Activated naive CD4-positive, alpha-beta T cell treated with anti-CD3 and anti-CD28 coated beads, Interleukin-2, amount 10 ng/mL, durations not matched to agents 7 days and 5 days (primary cell): ENCODE measurements at regions not wholly inside any gene's neighbourhood (a gene's known extent, or its start where the extent isn't known, plus 50 kb on each side); places are given as distances from the start of the nearest gene placed in this dataset.

Experiments used
- CTCF ChIA-PET: fragments of 350-600 bp; sonication (Branson Sonifier 250); formaldehyde crosslinking; loops from one replicate; lab custom pipeline; 2021; ENCODE audit warnings: antibody characterized with exemption; lab: Charles Lee
- DNase-seq: peaks from one replicate; pipeline ENCODE4 v3.0.0-alpha.2; 2020
- H3K27ac Mint-ChIP-seq: one replicate; pipeline ENCODE4 v1.8.0; 2021; ENCODE audit warnings: mild to moderate bottlenecking, moderate library complexity, mixed read lengths
- H3K27me3 Mint-ChIP-seq: one replicate; pipeline ENCODE4 v1.8.0; 2021; ENCODE audit warnings: mild to moderate bottlenecking, mixed read lengths
- H3K36me3 Mint-ChIP-seq: one replicate; pipeline ENCODE4 v1.8.0; 2021; ENCODE audit warnings: mixed read lengths
- H3K4me1 Mint-ChIP-seq: one replicate; pipeline ENCODE4 v1.8.0; 2021; ENCODE audit warnings: mixed read lengths
- H3K4me3 Mint-ChIP-seq: one replicate; pipeline ENCODE4 v1.8.0; 2021; ENCODE audit warnings: mild to moderate bottlenecking, moderate library complexity, mixed read lengths
- H3K9me3 Mint-ChIP-seq: one replicate; pipeline ENCODE4 v1.8.0; 2021; ENCODE audit warnings: mixed read lengths

DNA sequence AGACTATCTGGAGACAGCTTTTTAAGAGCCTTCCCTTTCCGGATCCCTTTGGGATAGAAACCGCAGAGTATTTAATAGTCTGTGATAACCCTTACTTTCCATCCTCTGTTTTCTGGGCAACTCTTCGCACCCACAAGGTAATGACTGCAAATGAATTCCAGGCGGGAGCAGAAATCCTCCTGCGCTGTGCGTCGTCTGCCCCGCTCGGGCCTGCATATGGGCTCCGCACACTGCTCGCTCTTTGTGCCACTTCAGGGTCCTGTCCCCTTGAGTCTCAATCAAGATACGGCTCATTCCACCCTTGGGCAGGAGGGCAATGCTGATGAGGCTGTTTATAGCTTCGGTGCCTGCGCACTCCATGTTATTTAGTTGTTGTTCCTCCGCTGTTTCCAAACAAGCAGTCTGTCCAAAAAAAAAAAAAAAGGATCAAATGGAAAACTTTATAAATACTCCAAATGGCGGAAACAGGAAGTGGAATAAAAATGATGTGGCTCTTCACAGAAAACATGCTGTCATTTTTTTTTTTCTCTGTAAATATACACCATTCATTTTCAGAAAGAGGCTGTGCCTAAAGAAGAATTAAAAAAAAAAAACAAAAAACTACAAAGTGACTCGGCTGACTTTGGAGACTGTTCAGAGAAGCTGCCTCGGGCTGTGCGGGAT is 169.6 kb upstream of the GMDS start:
- Mint-ChIP-seq H3K27me3 (peaks cover 4% of the 10 kb centered on the region), H3K27ac (no peak overlapping the region), H3K4me1 (no peaks in the 10 kb centered on the region), H3K36me3 (no peaks in the 10 kb centered on the region), H3K9me3 (no peaks in the 10 kb centered on the region), H3K4me3 (no peak overlapping the region)
- DNase-seq = no peak
- CTCF ChIA-PET = no interaction called here

DNA sequence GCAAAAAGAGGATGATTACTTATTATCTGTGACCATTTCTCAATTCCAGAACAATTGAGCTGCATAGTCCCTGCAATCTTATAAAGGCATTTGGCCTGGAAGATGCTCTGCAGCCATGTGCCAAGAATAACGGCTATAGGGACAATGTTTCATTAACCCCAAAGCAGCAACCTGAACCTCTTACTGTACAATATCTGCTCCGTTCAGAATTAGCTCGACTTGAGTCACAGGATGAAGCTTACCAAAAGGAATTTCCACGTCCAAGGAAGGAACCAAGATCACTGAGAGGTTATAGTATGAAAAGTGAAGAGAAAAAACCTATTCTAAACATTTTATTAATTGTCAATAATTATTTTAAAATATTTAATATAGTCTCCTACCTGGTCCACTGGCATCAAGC is 167.3 kb upstream of the GMDS start:
- CTCF ChIA-PET = no interaction called here
- Mint-ChIP-seq H3K27ac (no peak overlapping the region), H3K9me3 (no peaks in the 10 kb centered on the region), H3K27me3 (peaks cover 4% of the 10 kb centered on the region), H3K36me3 (no peaks in the 10 kb centered on the region), H3K4me3 (no peak overlapping the region), H3K4me1 (no peaks in the 10 kb centered on the region)
- DNase-seq = no peak

GRCh38 chr6:2410656-2411380 is 165.4 kb upstream of the GMDS start:
- Mint-ChIP-seq H3K4me1 (no peaks in the 10 kb centered on the region), H3K9me3 (no peaks in the 10 kb centered on the region), H3K4me3 (no peak overlapping the region), H3K36me3 (no peaks in the 10 kb centered on the region), H3K27ac (no peak overlapping the region), H3K27me3 (no peaks in the 10 kb centered on the region)
- CTCF ChIA-PET = no interaction called here
- no peak for DNase-seq

DNA sequence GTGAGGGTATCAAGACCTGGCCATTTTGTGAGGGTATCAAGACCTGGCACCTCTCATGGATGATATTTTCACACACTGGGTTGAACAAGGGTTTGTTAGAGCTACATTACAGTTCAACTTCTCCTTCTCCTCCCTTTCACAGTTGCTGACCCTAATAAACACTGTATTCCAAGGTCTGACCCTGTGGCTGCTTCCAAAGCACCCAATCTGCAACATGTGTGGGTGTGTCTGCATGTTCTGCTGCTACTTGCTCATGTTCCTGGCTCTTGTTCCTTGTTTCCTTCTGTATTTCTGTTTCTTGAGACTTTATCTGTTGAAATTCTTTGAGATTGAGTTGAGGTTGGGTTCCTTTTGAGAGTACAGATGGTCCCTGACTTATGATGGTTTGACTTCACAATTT is 162.1 kb upstream of the GMDS start:
- no peak overlapping the region for H3K27ac Mint-ChIP-seq
- H3K9me3 Mint-ChIP-seq = no peaks in the 10 kb centered on the region
- no peaks in the 10 kb centered on the region for H3K27me3 Mint-ChIP-seq
- no peaks in the 10 kb centered on the region for H3K36me3 Mint-ChIP-seq
- H3K4me3 Mint-ChIP-seq = no peak overlapping the region
- CTCF ChIA-PET = no interaction called here
- no peaks in the 10 kb centered on the region for H3K4me1 Mint-ChIP-seq
- DNase-seq = no peak

DNA sequence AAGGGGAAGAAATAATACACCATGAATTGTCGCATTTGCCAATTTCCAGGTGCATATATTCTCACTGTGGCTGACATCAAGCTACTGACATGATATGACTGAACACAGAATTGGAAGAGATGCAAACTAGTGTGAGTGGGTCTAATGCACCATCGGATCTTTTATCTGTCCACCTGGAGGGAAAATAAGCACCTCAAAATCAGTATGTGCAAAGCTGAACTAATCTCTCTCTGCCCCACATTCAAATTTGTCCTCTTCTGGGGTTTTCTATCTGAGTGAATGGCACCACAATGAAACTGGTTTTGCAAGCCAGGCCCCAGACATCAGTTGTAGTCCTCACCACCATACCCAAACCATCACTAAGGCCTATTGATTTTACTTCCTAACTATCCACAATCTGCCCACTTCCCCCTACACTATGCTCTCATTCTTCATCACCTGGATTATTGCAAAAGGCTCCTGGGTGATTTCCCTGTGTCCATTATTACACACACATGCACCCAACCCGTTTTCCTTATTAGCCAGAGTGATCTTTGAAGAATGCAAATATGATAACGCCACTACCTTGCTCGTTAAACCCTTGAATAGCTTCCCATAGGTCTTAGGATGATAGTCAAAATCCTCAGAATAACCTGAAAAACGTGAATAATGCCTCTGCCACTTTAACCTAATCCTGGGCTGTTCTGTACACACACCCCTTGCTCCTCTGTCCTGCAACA is 159.0 kb upstream of the GMDS start:
- CTCF ChIA-PET = no interaction called here
- DNase-seq = no peak
- no peak overlapping the region for H3K4me3 Mint-ChIP-seq

DNA sequence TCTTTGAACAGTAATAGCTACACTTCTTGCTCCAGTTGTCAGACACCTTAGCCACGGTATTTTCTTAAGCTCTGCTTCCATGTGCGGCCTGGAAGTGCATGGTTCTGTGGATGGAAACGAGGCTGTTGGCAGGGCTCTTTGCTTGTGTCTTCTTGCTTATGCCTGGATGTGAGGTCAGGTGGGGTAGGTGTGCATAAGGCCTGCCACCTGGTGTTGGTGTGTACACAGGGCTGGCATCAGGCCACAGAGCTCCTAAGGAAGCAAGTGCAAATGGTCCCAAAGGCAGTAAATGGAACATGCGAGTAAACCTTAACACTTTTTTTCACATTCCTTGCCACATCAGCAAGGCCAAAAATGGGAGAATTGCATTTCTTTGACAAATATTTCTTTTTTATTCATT is 158.1 kb upstream of the GMDS start:
- no peak for DNase-seq
- H3K4me1 Mint-ChIP-seq = no peaks in the 10 kb centered on the region
- H3K9me3 Mint-ChIP-seq = no peaks in the 10 kb centered on the region
- H3K27me3 Mint-ChIP-seq = no peaks in the 10 kb centered on the region
- H3K27ac Mint-ChIP-seq = no peak overlapping the region
- no peaks in the 10 kb centered on the region for H3K36me3 Mint-ChIP-seq
- CTCF ChIA-PET = no interaction called here
- H3K4me3 Mint-ChIP-seq = no peak overlapping the region

More for the DNA sequence above, 159.0 kb upstream of the GMDS start:
- H3K27ac Mint-ChIP-seq = no peak overlapping the region
- H3K4me1 Mint-ChIP-seq = no peaks in the 10 kb centered on the region
- no peaks in the 10 kb centered on the region for H3K27me3 Mint-ChIP-seq
- no peaks in the 10 kb centered on the region for H3K36me3 Mint-ChIP-seq
- no peaks in the 10 kb centered on the region for H3K9me3 Mint-ChIP-seq

GRCh38 chr6:2396846-2397630 is 151.6 kb upstream of the GMDS start:
- no peaks in the 10 kb centered on the region for H3K27me3 Mint-ChIP-seq
- H3K36me3 Mint-ChIP-seq = no peaks in the 10 kb centered on the region
- no peaks in the 10 kb centered on the region for H3K4me1 Mint-ChIP-seq
- no peaks in the 10 kb centered on the region for H3K9me3 Mint-ChIP-seq
- H3K27ac Mint-ChIP-seq = no peak overlapping the region
- DNase-seq = no peak
- H3K4me3 Mint-ChIP-seq = no peak overlapping the region
- CTCF ChIA-PET = no interaction called here

GRCh38 chr6:2396042-2396657 is 150.7 kb upstream of the GMDS start:
- no peak overlapping the region for H3K27ac Mint-ChIP-seq
- no peaks in the 10 kb centered on the region for H3K4me1 Mint-ChIP-seq
- CTCF ChIA-PET = no interaction called here
- no peaks in the 10 kb centered on the region for H3K27me3 Mint-ChIP-seq
- no peaks in the 10 kb centered on the region for H3K36me3 Mint-ChIP-seq
- H3K9me3 Mint-ChIP-seq = no peaks in the 10 kb centered on the region
- no peak for DNase-seq
- no peak overlapping the region for H3K4me3 Mint-ChIP-seq

GRCh38 chr6:2388554-2389324 is 143.3 kb upstream of the GMDS start:
- CTCF ChIA-PET = no interaction called here
- H3K27ac Mint-ChIP-seq = no peak overlapping the region
- DNase-seq = no peak
- H3K4me1 Mint-ChIP-seq = no peaks in the 10 kb centered on the region
- H3K36me3 Mint-ChIP-seq = no peaks in the 10 kb centered on the region
- H3K27me3 Mint-ChIP-seq = no peaks in the 10 kb centered on the region
- no peaks in the 10 kb centered on the region for H3K9me3 Mint-ChIP-seq
- no peak overlapping the region for H3K4me3 Mint-ChIP-seq

DNA sequence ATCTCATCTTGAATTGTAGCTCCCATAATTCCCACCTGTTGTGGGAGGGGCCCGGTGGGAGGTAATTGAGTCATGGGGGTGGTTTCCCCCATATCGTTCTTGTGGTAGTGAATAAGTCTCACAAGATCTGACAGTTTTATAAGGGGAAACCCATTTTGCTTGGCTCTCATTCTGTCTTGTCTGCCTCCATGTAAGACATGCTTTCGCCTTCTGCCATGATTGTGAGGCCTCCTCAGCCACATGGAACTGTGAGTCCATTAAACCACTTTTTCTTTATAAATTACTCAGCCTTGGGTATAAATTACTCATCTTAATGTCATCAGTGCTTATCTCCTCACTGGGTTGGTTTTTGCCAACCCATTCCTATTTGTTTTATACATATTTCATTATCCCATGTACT is 142.0 kb upstream of the GMDS start:
- H3K4me3 Mint-ChIP-seq = no peak overlapping the region

GRCh38 chr6:2385471-2385983 is 140.1 kb upstream of the GMDS start:
- H3K27me3 Mint-ChIP-seq = no peaks in the 10 kb centered on the region
- H3K4me3 Mint-ChIP-seq = no peak overlapping the region
- H3K36me3 Mint-ChIP-seq = no peaks in the 10 kb centered on the region
- no peak overlapping the region for H3K27ac Mint-ChIP-seq
- H3K4me1 Mint-ChIP-seq = no peaks in the 10 kb centered on the region
- CTCF ChIA-PET = no interaction called here
- DNase-seq = no peak
- no peaks in the 10 kb centered on the region for H3K9me3 Mint-ChIP-seq

More for the DNA sequence above, 142.0 kb upstream of the GMDS start:
- Mint-ChIP-seq H3K27me3 (no peaks in the 10 kb centered on the region), H3K27ac (no peak overlapping the region), H3K4me1 (no peaks in the 10 kb centered on the region), H3K9me3 (no peaks in the 10 kb centered on the region), H3K36me3 (no peaks in the 10 kb centered on the region)
- CTCF ChIA-PET = no interaction called here
- no peak for DNase-seq

DNA sequence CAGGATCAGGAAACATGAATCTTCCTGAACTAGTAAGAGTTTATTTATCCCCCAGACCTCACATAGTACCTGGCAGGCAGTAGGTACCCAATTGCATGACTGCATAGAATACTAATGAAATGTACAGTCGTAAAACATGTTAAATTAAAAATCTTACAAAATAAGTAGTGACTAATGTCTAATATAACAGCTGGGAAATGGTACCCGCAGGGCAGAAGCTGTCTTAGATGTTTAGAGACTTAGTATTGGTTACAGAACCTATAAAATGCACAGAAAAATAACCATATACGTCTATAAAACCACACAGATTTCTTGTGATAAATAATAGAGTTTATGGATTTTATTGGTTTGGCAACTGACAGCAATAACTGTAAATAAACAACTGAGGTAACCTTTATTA is 139.1 kb upstream of the GMDS start:
- no peaks in the 10 kb centered on the region for H3K36me3 Mint-ChIP-seq
- no peaks in the 10 kb centered on the region for H3K27me3 Mint-ChIP-seq
- CTCF ChIA-PET = no interaction called here
- H3K27ac Mint-ChIP-seq = no peak overlapping the region
- H3K4me3 Mint-ChIP-seq = no peak overlapping the region
- H3K4me1 Mint-ChIP-seq = no peaks in the 10 kb centered on the region
- no peak for DNase-seq
- no peaks in the 10 kb centered on the region for H3K9me3 Mint-ChIP-seq

DNA sequence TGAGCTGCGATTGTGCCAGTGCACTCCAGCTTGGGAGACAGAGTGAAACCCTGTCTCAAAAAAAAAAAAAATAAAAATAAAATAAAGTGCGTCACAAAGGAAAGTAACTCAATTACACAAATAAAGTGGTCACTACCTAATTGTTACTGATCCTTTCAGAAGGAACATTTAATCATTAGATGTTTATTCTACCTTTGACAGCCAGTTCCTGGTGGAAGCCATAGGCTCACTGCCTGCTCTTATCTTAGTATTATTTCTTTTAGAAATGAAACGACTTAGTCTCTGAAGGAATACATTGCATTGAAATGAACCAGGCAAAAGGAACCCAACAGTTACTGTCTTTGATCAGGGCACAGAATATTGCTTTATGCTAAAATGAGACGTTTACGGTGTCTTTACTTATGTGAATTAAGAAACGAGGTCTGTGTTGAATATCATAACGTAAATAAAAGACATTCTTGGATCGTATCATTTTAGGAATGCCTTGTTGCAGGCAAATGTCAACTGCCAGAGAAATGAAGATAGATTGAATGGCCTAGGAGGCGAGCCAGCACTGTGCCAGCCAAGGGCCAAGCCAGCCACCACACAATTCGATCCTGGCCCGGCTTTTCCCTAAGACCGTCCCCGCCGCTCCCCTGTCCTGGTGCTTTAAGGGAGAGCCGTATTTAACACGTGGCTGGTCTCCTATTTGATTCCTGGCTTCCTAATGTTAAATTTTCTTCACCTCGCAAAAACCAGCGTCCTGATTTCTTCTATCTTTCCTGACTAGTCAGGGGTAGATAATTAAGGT is 136.7 kb upstream of the GMDS start:
- no peak for DNase-seq
- no peaks in the 10 kb centered on the region for H3K36me3 Mint-ChIP-seq
- H3K27me3 Mint-ChIP-seq = no peaks in the 10 kb centered on the region
- no peaks in the 10 kb centered on the region for H3K9me3 Mint-ChIP-seq
- H3K27ac Mint-ChIP-seq = no peak overlapping the region
- H3K4me3 Mint-ChIP-seq = no peak overlapping the region
- H3K4me1 Mint-ChIP-seq = no peaks in the 10 kb centered on the region
- CTCF ChIA-PET = no interaction called here
